Hematopoietic multipotent progenitor cell treated with erythropoietin and hydrocortisone succinate and interleukin-3 and kit ligand, for 6 days (in vitro differentiated cells): ENCODE measurements at regions not wholly inside any gene's neighbourhood (a gene's known extent, or its start where the extent isn't known, plus 50 kb on each side); places are given as distances from the start of the nearest gene placed in this dataset.
A peak's percentile ranks its signal among the peaks of the same experiment; 100 is the strongest.
"Not testable (repeated sequence)": the region's sequence is repeated elsewhere in the genome, so short reads cannot be mapped to it uniquely, and the experiment has no call there.

Source experiments
- DNase-seq: peaks from one replicate; pipeline ENCODE4 v3.0.0-alpha.2; 2015

DNA sequence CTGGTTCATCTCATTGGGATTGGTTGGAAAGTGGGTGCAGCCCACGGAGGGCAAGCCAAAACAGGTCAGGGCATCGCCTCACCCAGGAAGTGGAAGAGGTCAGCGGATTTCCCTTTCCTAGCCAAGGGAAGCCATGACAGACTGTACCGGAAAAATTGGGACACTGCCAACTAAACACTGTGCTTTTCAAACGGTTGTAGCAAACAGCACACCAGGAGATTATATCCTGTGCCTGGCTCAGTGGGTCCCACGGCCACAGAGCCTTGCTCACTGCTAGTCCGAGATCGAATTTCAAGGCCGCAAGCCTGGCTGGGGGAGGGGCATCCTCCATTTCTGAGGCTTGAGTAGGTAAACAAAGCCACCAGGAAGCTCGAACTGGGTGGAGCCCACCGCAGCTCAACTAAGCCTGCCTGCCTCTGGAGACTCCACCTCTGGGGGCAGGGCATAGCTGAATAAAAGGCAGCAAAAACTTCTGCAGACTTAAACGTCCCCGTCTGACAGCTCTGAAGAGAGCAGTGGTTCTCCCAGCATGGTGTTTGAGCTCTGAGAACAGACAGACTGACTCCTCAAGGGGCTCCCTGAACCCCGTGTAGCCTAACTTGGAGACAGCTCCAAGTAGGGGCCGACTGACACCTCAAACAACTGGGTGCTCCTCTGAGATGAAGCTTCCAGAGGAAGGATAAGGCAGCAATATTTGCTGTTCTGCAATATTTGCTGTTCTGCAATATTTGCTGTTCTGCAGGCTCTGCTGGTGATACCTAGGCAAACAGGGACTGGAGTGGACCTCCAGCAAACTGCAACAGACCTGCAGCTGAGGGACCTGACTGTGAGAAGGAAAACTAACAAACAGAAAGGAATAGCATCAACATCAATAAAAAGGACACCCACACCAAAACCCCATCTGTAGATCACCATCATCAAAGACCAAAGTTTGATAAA lies 191.0 kb upstream of the IRAK1BP1 start:
- DNase-seq, result not testable (repeated sequence)

- no peak for DNase-seq
Observed at GRCh38 chr6:78688668-78689067, 178.7 kb upstream of the IRAK1BP1 start.

GRCh38 chr6:78693835-78694234 lies 173.5 kb upstream of the IRAK1BP1 start:
- DNase-seq, result no peak

DNA sequence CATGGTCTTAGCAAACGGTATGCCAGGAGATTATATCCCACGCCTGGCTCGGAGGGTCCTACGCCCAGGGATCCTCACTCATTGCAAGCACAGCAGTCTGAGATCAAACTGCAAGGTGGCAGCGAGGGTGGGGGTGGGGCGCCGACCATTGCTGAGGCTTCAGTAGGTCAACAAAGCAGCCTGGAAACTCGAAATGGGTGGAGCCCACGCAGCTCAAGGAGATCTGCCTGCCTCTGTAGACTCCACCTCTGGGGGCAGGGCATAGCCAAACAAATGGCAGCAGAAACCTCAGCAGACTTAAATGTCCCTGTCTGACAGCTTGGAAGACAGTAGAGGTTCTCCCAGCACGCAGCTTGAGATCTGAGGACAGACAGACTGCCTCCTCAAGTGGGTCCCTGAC lies 172.7 kb upstream of the IRAK1BP1 start:
- not testable (repeated sequence) for DNase-seq

GRCh38 chr6:78700991-78701390 lies 166.4 kb upstream of the IRAK1BP1 start:
- DNase-seq, result no peak

- DNase-seq, result no peak
Observed at GRCh38 chr6:78701407-78701806, 165.9 kb upstream of the IRAK1BP1 start.

GRCh38 chr6:78709021-78709420 lies 158.3 kb upstream of the IRAK1BP1 start:
- DNase-seq, result no peak

GRCh38 chr6:78713564-78713963 lies 153.8 kb upstream of the IRAK1BP1 start:
- DNase-seq, result no peak

DNA sequence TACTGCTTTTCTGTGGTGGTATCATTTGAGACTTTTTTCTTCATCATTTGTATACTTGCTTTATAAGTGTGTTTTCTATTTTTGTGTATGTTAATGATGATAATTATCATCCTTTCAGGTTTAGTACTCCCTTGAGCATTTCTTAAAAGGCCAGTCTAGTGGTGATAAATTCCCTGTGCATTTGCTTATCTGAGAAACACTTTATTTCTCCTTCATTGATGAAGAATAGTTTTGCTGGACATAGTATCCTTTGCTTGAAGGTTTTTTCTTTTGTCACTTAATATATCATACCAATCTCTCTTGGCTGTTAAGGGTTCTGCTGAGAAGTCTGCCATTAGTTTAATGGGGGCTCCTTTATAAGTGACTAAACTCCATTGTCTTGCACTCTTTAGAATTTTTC lies 123.2 kb upstream of the IRAK1BP1 start:
- DNase-seq, result no peak

GRCh38 chr6:78746457-78746856 lies 120.9 kb upstream of the IRAK1BP1 start:
- DNase-seq, result no peak

- no peak for DNase-seq
Observed at GRCh38 chr6:78749326-78749725, 118.0 kb upstream of the IRAK1BP1 start.

DNA sequence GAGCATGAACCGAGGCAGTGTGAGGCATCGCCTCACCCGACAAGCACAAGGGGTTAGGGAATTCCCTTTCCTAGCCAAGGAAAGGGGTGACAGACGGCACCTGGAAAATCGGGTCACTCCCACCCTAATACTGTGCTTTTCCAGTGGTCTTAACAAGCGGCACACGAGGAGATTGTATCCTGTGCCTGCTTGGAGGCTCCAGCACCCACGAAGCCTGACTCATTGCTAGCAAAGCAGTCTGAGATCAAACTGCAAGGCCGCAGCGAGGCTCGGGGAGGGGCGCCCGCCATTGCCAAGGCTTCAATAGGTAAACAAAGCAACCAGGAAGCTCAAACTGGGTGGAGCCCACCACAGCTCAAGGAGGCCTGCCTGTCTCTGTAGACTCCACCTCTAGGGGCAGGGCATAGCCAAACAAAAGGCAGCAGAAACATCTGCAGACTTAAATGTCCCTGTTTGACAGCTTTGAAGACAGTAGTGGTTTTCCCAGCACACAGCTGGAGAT lies 109.0 kb upstream of the IRAK1BP1 start:
- not testable (repeated sequence) for DNase-seq

- DNase-seq, result no peak
Observed at GRCh38 chr6:78768271-78768670, 99.1 kb upstream of the IRAK1BP1 start.

DNA sequence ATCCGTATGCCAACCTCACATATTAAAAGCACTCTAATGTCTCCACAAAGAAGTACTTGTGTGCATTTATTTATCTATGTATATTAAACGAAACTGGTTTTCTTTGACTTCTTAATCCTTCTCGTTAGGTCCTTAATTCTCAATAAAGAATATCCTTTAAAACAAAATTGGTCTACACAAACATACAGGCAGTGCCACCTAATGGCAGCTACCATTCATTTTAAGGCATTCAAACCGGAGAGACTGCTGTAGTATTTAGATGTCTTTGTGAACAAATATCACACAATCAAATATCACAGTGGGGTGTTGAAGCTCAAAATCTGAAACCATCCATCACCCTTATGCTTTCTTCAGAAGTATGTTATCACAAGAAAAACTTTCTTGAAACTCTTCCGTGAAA lies 96.6 kb upstream of the IRAK1BP1 start:
- no peak for DNase-seq

GRCh38 chr6:78771586-78771985 lies 95.8 kb upstream of the IRAK1BP1 start:
- DNase-seq, result no peak

GRCh38 chr6:78781001-78781400 lies 86.3 kb upstream of the IRAK1BP1 start:
- no peak for DNase-seq

DNA sequence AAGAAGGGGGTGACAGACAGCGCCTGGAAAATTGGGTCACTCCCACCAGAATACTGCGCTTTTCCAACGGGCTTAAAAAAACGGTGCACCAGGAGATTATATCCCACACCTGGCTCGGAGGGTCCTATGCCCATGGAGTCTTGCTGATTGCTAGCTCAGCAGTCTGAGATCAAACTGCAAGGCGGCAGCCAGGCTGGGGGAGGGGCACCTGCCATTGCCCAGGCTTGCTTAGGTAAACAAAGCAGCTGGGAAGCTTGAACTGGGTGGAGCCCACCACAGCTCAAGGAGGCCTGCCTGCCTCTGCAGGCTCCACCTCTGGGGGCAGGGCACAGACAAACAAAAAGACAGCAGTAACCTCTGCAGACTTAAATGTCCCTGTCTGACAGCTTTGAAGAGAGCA lies 84.0 kb upstream of the IRAK1BP1 start:
- DNase-seq, result not testable (repeated sequence)

DNA sequence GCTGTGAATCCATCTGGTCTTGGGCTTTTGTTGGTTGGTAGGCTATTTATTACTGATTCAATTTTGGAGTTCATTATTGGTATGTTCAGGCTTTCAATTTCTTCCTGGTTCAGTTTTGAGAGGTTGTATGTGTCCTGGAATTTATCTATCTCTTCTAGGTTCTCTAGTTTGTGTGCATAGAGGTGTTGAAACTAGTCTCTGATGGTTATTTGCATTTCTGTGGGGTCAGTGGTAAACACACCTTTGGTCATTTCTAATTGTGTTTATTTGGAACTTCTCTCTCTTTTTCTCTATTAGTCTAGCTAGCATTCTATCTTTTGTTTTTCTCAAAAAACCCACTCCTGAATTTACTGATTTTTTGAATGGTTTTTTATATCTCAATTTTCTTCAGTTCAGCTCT lies 70.1 kb upstream of the IRAK1BP1 start:
- DNase-seq, result no peak

DNA sequence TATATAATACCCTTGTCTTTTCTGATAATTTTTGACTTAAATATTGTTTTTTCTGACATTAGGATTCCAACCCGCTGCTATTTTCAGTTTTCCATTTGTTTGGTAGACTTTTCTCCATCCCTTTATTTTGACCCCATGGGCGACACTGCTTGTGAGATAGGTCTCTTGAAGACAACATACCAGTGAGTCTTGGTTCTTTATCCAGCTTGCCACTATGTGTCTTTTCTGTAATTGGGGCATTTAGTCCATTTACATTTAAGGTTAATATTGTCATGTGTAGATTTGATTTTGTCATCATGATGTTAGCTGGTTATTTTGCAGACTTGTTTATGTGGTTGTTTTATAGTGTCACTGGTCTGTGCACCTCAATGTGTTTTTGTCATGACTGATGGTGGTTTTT lies 67.7 kb upstream of the IRAK1BP1 start:
- no peak for DNase-seq

GRCh38 chr6:78806792-78807191 lies 60.6 kb upstream of the IRAK1BP1 start:
- not testable (repeated sequence) for DNase-seq

DNA sequence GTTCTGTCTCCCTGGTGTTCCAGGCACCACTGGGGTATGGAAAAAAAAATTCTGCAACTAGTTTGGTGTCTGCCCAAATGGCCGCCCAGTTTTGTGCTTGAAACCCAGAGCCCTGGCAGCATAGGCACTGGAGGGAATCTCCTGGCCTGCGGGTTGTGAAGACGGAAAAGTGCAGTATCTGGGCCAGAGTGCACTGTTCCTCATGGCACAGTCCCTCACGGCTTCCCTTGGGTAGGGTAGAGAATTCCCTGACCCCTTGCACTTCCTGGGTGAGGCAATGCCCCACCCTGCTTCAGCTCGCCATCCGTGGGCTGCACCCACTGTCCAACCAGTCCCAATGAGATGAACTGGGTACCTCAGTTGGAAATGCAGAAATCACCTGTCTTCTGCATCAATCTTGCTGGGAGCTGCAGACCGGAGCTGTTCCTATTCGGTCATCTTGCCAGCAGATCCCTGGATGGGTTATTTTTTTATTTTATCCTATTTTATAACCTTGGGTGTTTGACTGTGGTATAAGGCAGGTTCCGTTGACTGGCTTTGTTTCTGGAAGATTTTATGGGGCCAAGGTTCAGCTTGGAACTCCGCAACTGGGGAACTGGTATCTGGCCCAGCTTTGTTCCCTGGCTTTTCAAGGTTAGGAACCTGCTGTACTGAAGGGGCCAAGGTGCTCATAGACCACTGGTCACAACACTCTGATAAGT lies 59.5 kb upstream of the IRAK1BP1 start:
- DNase-seq, result not testable (repeated sequence)

GRCh38 chr6:78808356-78808891 lies 58.9 kb upstream of the IRAK1BP1 start:
- no peak for DNase-seq

GRCh38 chr6:78808933-78809332 lies 58.4 kb upstream of the IRAK1BP1 start:
- DNase-seq, result no peak

GRCh38 chr6:78810146-78810545 lies 57.2 kb upstream of the IRAK1BP1 start:
- peak; percentile 13 for DNase-seq
